Endodermal cell (in vitro differentiated cells): ENCODE measurements at regions not wholly inside any gene's neighbourhood (a gene's known extent, or its start where the extent isn't known, plus 50 kb on each side); places are given as distances from the start of the nearest gene placed in this dataset.

Experiments
- DNase-seq: peaks from one replicate; pipeline ENCODE4 v3.0.0-alpha.2; 2017
- H3K27ac ChIP-seq: 2 replicates; pipeline ENCODE4 v1.5.1; 2013; ENCODE audit warnings: mild to moderate bottlenecking, low read depth, low read length, moderate library complexity
- H3K27me3 ChIP-seq: 2 replicates; pipeline ENCODE4 v1.6.1; 2013; ENCODE audit warnings: mild to moderate bottlenecking, low read length, moderate library complexity; ENCODE audit not compliant: insufficient read depth, control insufficient read depth, poor library complexity, severe bottlenecking
- H3K36me3 ChIP-seq: 2 replicates; pipeline ENCODE4 v1.7.0; 2013; ENCODE audit warnings: mild to moderate bottlenecking, low read length, moderate library complexity; ENCODE audit not compliant: control insufficient read depth, insufficient read depth
- H3K4me1 ChIP-seq: one replicate; pipeline ENCODE4 v1.7.0; 2013; ENCODE audit warnings: low read length; ENCODE audit not compliant: control insufficient read depth, insufficient read depth
- H3K4me3 ChIP-seq: 2 replicates; pipeline ENCODE4 v1.5.1; 2013; ENCODE audit warnings: mild to moderate bottlenecking, low read length, moderate library complexity
- H3K9ac ChIP-seq: 2 replicates; pipeline ENCODE4 v1.6.1; 2013; ENCODE audit warnings: mild to moderate bottlenecking, low read length, moderate library complexity; ENCODE audit not compliant: poor library complexity, severe bottlenecking; ENCODE audit errors: extremely low read depth
- H3K9me3 ChIP-seq: 2 replicates; pipeline ENCODE4 v1.6.1; 2013; ENCODE audit warnings: mild to moderate bottlenecking, low read length, moderate library complexity; ENCODE audit not compliant: control insufficient read depth
- H3K27ac Mint-ChIP-seq: 2 replicates; pipeline ENCODE4 v1.8.0; 2020; ENCODE audit warnings: mixed read lengths
- H3K27me3 Mint-ChIP-seq: 2 replicates; pipeline ENCODE4 v1.8.0; 2021; ENCODE audit warnings: mild to moderate bottlenecking, mixed read lengths; ENCODE audit not compliant: insufficient read depth
- H3K36me3 Mint-ChIP-seq: 2 replicates; pipeline ENCODE4 v1.8.0; 2020; ENCODE audit warnings: low read depth, mixed read lengths
- H3K4me1 Mint-ChIP-seq: 2 replicates; pipeline ENCODE4 v1.8.0; 2020; ENCODE audit warnings: mixed read lengths
- H3K4me3 Mint-ChIP-seq: 2 replicates; pipeline ENCODE4 v1.8.0; 2020; ENCODE audit warnings: mild to moderate bottlenecking, moderate library complexity, mixed read lengths
- H3K9me3 Mint-ChIP-seq: 2 replicates; pipeline ENCODE4 v1.8.0; 2020; ENCODE audit warnings: mild to moderate bottlenecking, mixed read lengths
- CTCF ChIP-seq: fragments of 200-600 bp; sonication (generic); conservative IDR thresholded peaks from 2 replicates; pipeline ENCODE4 v1.5.0; 2021; ENCODE audit warnings: antibody characterized with exemption, mild to moderate bottlenecking
- WGBS, 2 experiments: methylation state at CpG; one replicate each; pipeline versions ENCODE4 v1.1.5 to v1.1.7; 2013; ENCODE audit warnings: missing lambda C conversion rate in 2 of 2, mixed read lengths in 1 of 2; ENCODE audit not compliant: insufficient coverage in 1 of 2, insufficient read length in 1 of 2; 5-methylcytosine and 5-hydroxymethylcytosine counted together

DNA sequence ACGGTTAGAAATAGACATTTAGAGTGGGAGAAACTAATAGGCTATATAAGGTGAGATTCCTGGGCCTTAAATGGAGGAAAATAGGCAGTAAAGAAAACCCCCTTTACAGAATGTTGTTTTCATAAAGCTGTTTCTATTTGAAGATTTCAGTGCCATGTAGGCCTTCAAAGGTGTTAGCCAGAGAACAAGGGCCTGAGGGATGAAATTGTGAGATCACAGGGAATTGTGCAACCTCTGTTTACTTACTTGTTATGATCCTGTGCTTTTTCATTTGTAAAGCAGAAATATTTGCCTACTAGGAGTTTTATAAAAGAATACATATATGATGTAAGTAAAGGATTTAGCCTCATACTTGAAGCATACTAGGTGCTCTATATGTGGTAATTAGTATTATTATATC lies 272.9 kb upstream of the ARX start:
- Mint-ChIP-seq H3K36me3 (no peaks in the 10 kb centered on the region), H3K27ac (no peak overlapping the region), H3K4me3 (no peak overlapping the region), H3K27me3 (no peaks in the 10 kb centered on the region), H3K4me1 (no peaks in the 10 kb centered on the region), H3K9me3 (peaks cover 16% of the 10 kb centered on the region)
- TF ChIP-seq CTCF = no peak
- H3K9ac ChIP-seq = no peak overlapping the region
- H3K4me1 ChIP-seq = no peaks in the 10 kb centered on the region
- no peak overlapping the region for H3K4me3 ChIP-seq
- 80% methylated on average over 1 of the region's 1 CpG; no CpG with 5 or more reads in 1 of the 2 experiments for WGBS, 2 experiments
- no peaks in the 10 kb centered on the region for H3K9me3 ChIP-seq
- H3K27me3 ChIP-seq = no peaks in the 10 kb centered on the region
- H3K36me3 ChIP-seq = no peaks in the 10 kb centered on the region
- DNase-seq = no peak
- H3K27ac ChIP-seq = no peak overlapping the region

GRCh38 chrX:25287521-25287920 lies 271.8 kb upstream of the ARX start:
- no CpG with 5 or more reads among the region's 1 CpG for WGBS, 2 experiments
- Mint-ChIP-seq H3K27me3 (no peaks in the 10 kb centered on the region), H3K9me3 (peaks cover 13% of the 10 kb centered on the region), H3K4me3 (no peak overlapping the region), H3K36me3 (no peaks in the 10 kb centered on the region), H3K4me1 (no peaks in the 10 kb centered on the region), H3K27ac (no peak overlapping the region)
- Histone ChIP-seq H3K9ac (no peak overlapping the region), H3K4me3 (no peak overlapping the region), H3K9me3 (no peaks in the 10 kb centered on the region), H3K36me3 (no peaks in the 10 kb centered on the region), H3K27me3 (no peaks in the 10 kb centered on the region), H3K4me1 (no peaks in the 10 kb centered on the region), H3K27ac (no peak overlapping the region)
- no peak for TF ChIP-seq CTCF
- no peak for DNase-seq

DNA sequence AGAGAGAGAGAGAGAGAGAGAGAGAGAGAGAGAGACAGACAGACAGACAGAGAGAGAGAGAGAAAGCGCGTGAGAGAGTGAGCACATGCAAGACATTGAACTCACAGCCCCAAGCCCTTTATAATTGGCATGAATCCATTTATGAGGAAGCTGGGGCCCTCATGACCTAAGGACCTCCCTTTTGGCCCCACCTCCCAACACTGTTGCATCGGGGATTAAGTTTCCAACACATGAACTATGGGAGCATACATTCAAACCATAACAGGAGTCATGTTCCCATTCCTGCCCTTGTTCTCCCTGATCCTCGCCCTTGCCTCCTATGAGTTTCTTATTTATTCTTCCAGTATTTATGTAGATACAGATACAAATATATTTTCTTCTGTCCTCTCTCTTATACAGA lies 269.8 kb upstream of the ARX start:
- H3K4me3 ChIP-seq = no peak overlapping the region
- no peak for DNase-seq
- H3K4me1 ChIP-seq = no peaks in the 10 kb centered on the region
- H3K27me3 ChIP-seq = no peaks in the 10 kb centered on the region
- WGBS, 2 experiments = 88% methylated on average over 1 of the region's 4 CpGs; no CpG with 5 or more reads in 1 of the 2 experiments
- H3K9ac ChIP-seq = no peak overlapping the region
- no peaks in the 10 kb centered on the region for H3K36me3 Mint-ChIP-seq
- peaks cover 21% of the 10 kb centered on the region for H3K9me3 Mint-ChIP-seq
- no peaks in the 10 kb centered on the region for H3K9me3 ChIP-seq
- TF ChIP-seq CTCF = no peak
- H3K27me3 Mint-ChIP-seq = no peaks in the 10 kb centered on the region
- H3K4me3 Mint-ChIP-seq = no peak overlapping the region
- no peaks in the 10 kb centered on the region for H3K36me3 ChIP-seq
- H3K27ac Mint-ChIP-seq = no peak overlapping the region
- no peak overlapping the region for H3K27ac ChIP-seq
- H3K4me1 Mint-ChIP-seq = no peaks in the 10 kb centered on the region
